ENCODE measurements at regions not wholly inside any gene's neighbourhood (a gene's known extent, or its start where the extent isn't known, plus 50 kb on each side); places are given as distances from the start of the nearest gene placed in this dataset.

- CTCF ChIA-PET = no interaction called here
- Mint-ChIP-seq H3K27ac (no peak overlapping the region), H3K27me3 (no peaks in the 10 kb centered on the region), H3K4me3 (no peak overlapping the region), H3K36me3 (ENCODE audit: low read depth) (no peaks in the 10 kb centered on the region), H3K4me1 (no peaks in the 10 kb centered on the region), H3K9me3 (no peaks in the 10 kb centered on the region)
- intact Hi-C loops (cut with micrococcal nuclease) = no loop called here
- ATAC-seq (ENCODE audit: low read depth) (no peak), DNase-seq (no peak)
- POLR2A ChIA-PET = no interaction called here
- TF ChIP-seq CTCF (IDR thresholded peaks at IDR 0.05) = no peak
These were observed 98.9 kb upstream of the IGSF10 start for GRCh38 chr3:151559736-151560135.

DNA sequence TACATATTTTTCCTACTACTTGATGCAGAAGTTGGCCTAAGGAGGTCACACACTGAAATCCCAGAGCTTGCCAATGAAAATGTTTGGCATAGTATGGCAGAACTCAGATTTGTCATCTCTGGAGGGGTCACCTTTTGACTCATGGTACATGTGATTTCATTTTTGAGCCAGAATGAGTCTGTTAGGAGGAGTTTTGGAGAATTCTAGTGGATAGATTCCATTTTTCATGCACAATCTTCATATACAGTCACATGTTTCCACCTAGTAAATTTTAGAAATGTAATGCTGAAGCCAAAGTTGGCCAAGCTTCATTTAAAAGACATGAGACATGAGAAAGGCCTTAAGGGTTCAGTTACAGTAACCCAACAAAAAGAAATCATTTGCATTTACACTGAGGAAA is 97.8 kb upstream of the IGSF10 start:
- H3K36me3 Mint-ChIP-seq (ENCODE audit: low read depth) = no peaks in the 10 kb centered on the region
- intact Hi-C loops (cut with micrococcal nuclease) = no loop called here
- no peaks in the 10 kb centered on the region for H3K4me1 Mint-ChIP-seq
- no peaks in the 10 kb centered on the region for H3K9me3 Mint-ChIP-seq
- POLR2A ChIA-PET = no interaction called here
- CTCF ChIA-PET = no interaction called here
- no peak for TF ChIP-seq CTCF (IDR thresholded peaks at IDR 0.05)
- H3K27ac Mint-ChIP-seq = no peak overlapping the region
- no peak for DNase-seq
- H3K4me3 Mint-ChIP-seq = no peak overlapping the region
- H3K27me3 Mint-ChIP-seq = no peaks in the 10 kb centered on the region
- no peak for ATAC-seq (ENCODE audit: low read depth)

DNA sequence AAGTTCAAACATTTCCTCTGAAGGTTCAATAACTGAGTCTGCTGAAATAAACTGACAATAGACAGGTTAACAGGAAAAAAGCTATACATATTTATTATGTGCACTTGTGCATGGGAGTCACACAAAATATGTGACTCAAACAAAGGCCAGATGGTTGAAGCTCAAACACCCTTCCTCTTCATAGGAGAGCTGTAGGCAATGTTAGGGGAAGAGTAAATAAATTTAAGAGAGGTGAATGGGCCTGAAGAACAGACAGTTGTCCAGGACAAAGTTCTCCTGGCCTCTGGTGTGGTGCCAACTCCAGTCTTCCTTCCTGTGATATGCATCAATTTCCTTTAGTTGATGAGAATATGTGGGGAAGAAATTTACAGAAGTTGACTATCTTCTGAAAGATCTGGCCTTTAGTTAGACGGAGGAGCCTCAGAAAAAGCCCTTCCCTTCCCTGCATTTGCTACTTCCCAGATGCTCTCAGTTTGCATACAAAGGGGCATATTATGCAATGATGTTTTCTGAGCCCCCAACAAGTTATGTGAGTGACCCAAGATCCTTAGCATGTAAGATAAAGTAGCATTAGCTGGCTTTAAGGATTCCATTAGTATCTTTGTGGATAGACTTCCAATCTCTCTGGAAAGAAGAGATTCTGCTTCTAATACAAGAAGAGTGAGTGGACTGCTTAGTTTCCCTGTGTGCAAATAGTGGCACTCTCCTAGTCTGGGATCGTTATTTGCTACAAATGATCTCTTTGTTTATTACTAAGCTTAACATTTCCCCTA is 96.4 kb upstream of the IGSF10 start:
- Mint-ChIP-seq H3K4me1 (no peaks in the 10 kb centered on the region), H3K27me3 (no peaks in the 10 kb centered on the region), H3K36me3 (ENCODE audit: low read depth) (no peaks in the 10 kb centered on the region), H3K4me3 (no peak overlapping the region), H3K27ac (no peak overlapping the region), H3K9me3 (no peaks in the 10 kb centered on the region)
- ATAC-seq (ENCODE audit: low read depth) (no peak), DNase-seq (no peak)
- intact Hi-C loops (cut with micrococcal nuclease) = no loop called here
- CTCF ChIA-PET = no interaction called here
- no peak for TF ChIP-seq CTCF (IDR thresholded peaks at IDR 0.05)
- POLR2A ChIA-PET = no interaction called here

DNA sequence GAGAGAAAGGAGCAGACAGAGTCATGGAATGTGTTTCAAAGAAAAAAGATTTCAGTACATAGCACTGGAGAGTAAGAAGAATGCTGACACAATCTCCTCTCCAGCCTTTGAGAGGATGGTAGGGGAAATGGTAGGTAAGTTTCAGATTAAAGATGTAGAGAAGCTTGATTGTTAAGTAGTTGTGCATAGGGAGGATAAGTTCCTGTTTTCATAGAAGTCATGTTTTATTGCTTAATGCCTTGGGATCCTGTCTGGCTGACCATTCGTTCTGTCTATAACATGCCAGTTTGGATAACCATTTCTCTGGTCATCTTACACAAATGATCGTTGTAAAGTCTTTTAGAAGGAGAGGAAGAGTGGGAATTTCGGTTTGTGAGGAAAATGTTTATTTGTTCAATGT is 95.7 kb upstream of the IGSF10 start:
- no peaks in the 10 kb centered on the region for H3K36me3 Mint-ChIP-seq (ENCODE audit: low read depth)
- no peak overlapping the region for H3K27ac Mint-ChIP-seq
- CTCF ChIA-PET = no interaction called here
- POLR2A ChIA-PET = no interaction called here
- no peak for TF ChIP-seq CTCF (IDR thresholded peaks at IDR 0.05)
- DNase-seq (no peak), ATAC-seq (ENCODE audit: low read depth) (no peak)
- H3K9me3 Mint-ChIP-seq = no peaks in the 10 kb centered on the region
- no peaks in the 10 kb centered on the region for H3K4me1 Mint-ChIP-seq
- intact Hi-C loops (cut with micrococcal nuclease) = no loop called here
- no peak overlapping the region for H3K4me3 Mint-ChIP-seq
- no peaks in the 10 kb centered on the region for H3K27me3 Mint-ChIP-seq

GRCh38 chr3:151555523-151555922 is 94.7 kb upstream of the IGSF10 start:
- Mint-ChIP-seq H3K4me1 (no peaks in the 10 kb centered on the region), H3K9me3 (no peaks in the 10 kb centered on the region), H3K36me3 (ENCODE audit: low read depth) (no peaks in the 10 kb centered on the region), H3K27me3 (no peaks in the 10 kb centered on the region), H3K27ac (no peak overlapping the region), H3K4me3 (no peak overlapping the region)
- POLR2A ChIA-PET = no interaction called here
- DNase-seq (no peak), ATAC-seq (ENCODE audit: low read depth) (no peak)
- no peak for TF ChIP-seq CTCF (IDR thresholded peaks at IDR 0.05)
- CTCF ChIA-PET = no interaction called here
- intact Hi-C loops (cut with micrococcal nuclease) = no loop called here
